ENCODE measurements at regions not wholly inside any gene's neighbourhood (a gene's known extent, or its start where the extent isn't known, plus 50 kb on each side); places are given as distances from the start of the nearest gene placed in this dataset.

DNA sequence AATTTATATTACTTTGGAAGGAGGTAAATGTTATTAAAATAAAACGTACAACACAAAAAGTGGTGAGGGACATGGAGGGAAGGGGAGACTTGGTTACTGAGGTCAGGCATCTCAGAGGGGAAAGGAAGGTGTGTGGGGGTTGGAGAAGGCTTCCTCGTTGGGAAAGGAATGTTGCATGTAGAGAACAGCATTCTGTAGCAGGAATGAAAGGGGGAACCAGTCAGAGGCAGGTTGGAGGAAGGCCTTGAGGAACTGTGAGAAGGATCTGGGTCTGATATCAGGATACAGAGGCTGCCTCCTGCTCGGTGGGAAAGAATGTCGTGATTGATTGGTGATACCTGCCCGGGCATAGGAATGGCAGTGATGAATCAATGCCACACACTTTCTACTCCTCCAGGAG lies 103.3 kb upstream of the ZFHX3 start:
- TF ChIP-seq, protein P1, sequence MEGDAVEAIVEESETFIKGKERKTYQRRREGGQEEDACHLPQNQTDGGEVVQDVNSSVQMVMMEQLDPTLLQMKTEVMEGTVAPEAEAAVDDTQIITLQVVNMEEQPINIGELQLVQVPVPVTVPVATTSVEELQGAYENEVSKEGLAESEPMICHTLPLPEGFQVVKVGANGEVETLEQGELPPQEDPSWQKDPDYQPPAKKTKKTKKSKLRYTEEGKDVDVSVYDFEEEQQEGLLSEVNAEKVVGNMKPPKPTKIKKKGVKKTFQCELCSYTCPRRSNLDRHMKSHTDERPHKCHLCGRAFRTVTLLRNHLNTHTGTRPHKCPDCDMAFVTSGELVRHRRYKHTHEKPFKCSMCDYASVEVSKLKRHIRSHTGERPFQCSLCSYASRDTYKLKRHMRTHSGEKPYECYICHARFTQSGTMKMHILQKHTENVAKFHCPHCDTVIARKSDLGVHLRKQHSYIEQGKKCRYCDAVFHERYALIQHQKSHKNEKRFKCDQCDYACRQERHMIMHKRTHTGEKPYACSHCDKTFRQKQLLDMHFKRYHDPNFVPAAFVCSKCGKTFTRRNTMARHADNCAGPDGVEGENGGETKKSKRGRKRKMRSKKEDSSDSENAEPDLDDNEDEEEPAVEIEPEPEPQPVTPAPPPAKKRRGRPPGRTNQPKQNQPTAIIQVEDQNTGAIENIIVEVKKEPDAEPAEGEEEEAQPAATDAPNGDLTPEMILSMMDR (IDR thresholded peaks at IDR 0.05; ENCODE audit: low read length) = no peak
- no peak for TF ChIP-seq EZH2 (IDR thresholded peaks at IDR 0.05; ENCODE audit: borderline replicate concordance, low read length)
